ENCODE measurements at regions not wholly inside any gene's neighbourhood (a gene's known extent, or its start where the extent isn't known, plus 50 kb on each side); places are given as distances from the start of the nearest gene placed in this dataset.

DNA sequence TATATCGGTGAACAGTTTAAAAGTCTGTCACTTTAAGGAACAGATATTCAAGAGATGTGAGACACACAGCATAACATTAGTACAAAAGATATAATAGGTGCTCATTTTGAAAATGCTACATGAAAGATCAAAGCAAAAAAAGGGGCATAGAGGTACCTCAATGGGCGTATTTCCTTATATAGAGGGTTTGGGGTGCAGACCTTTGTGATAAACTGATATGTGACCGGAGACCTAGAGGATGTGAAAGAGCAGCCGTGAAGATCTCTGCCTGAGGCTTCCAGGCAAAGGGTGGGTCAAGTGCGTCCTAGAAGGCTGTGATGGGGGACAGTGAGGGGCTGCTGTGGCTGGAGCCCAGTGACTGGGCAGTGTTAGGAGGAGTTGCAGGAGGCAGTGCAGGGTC, 551.4 kb downstream of the ETS1 start:
- DNase-seq (ENCODE audit: low spot score) = no peak

DNA sequence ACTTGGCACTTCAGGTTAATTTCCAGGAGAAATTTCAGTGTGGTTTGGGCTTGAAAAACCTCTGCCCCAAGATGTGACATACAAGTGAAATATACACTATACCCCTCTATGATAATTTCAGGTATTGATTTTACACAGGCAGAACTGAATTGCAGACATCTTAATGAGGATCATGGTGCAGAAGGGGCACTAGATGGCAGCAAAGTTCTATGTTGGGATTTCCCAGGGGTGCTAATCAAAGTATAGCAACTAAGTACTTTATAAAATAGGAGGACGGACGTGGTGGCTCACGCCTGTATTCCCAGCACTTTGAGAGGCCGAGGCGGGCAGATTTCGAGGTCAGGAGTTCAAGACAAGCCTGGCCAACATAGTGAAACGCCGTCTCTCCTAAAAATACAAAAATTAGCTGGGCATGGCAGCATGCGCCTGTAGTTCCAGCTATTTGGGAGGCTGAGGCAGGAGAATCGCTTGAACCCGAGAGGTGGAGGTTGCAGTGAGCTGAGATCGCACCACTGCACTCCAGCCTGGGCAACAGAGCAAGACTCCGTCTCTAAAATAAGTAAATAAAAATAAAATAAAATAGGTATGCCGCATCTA, 555.7 kb downstream of the ETS1 start:
- DNase-seq (ENCODE audit: low spot score) = peak; percentile 60

DNA sequence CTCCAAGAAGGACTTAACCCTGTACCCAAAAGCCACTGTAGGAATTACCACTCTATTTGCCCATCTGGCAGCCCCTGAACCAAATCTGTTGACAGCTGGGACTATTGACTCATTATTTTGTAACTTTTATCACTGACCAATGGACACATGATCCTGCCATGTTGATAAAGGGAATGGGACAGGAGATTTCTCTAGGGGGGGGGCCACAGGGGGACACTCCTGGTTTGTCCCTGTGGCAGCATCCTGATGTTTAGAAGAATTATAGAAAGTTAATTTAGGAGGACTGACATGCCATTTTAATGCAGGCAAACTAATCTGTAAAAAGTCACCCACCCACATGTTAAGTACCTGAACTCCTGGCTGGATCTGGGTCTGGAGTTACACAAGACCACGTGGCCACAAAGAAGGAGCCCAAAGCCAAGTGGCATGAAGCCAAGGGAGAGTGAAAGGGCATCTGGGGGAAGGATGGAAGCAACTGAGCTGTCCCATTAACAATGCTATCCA, 558.1 kb downstream of the ETS1 start:
- DNase-seq (ENCODE audit: low spot score) = no peak

DNA sequence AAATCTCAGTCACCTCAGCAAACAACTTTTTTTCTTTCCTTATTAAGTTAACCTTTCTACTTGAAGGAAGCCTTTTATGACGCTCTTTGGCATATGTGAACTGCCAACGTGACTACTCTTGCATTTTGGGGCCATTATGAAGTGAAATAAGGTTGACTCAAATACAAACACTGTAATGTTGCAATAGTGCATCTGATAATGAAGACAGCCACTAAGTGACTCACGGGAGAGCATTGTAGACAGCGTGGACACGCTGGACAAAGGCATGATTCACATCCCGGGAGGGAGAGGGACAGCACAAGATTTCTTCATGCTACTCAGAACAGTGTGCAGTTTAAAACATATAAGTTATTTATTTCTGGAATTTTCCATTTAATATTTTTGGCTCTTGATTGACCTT, 560.8 kb downstream of the ETS1 start:
- DNase-seq (ENCODE audit: low spot score) = peak; percentile 91

DNA sequence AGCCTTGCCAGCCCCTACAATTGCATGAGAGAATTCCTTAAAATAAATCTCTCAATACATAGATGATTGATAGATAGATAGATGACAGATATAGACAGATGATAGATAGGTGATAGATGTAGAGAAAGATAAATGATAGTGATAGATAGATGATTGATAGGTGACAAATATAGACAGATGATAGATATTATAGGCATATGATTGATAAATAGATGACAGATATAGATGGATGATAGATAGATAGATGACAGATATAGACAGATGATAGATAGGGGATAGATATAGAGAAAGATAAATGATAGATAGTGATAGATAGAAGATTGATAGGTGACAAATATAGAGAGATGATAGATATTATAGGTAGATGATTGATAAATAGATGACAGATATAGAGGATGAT, 564.6 kb downstream of the ETS1 start:
- DNase-seq (ENCODE audit: low spot score) = no peak

DNA sequence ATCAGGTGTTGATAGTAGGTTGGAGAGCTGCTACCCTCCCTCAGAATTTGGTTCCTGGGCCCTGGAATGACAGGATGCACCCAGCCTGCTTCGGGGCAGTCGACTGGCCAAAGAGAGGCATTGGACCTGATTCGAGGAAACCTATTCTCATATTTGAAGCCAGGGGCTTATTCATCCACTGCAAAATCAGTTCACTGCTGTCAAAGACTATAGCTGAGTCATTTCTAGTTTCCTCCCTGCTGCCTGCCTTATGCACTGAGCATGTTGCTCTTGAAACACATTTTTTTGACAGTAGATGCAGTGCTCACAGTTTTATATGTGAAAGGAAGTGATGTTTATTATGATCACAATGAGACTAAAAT, 565.4 kb downstream of the ETS1 start:
- peak; percentile 53 for DNase-seq (ENCODE audit: low spot score)

DNA sequence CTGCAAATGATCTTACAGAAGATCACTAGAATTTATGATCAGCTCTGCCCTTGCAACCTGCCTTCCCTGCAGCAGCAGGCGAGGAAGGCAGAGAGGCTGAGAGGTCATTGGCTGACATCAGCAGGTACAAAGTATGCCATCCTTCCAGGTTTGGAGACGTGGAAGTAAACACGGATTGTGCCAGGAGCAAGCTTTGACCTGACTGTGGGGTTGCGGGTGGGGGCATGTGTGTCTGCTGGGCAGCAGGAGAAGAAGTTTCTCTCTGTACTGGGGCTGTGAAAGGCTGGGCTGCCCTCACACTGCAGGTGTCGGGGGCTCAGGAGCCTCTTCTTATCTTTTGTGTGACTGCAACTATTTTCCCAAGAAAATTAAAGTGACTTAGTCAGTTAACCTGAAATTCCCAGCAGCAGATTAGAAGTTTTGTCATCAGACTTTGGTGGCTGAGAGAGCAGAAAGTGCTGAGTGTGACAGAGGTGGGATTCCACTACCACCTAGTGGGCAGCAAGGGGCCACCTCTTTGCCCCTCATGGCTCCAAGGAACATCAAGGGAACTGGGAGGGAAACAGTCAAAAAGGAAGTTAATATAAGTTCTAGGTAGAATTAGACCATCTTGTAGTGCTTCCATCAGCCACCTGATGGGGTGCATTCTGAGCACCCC, 565.9 kb downstream of the ETS1 start:
- peak; percentile 35 for DNase-seq (ENCODE audit: low spot score)

DNA sequence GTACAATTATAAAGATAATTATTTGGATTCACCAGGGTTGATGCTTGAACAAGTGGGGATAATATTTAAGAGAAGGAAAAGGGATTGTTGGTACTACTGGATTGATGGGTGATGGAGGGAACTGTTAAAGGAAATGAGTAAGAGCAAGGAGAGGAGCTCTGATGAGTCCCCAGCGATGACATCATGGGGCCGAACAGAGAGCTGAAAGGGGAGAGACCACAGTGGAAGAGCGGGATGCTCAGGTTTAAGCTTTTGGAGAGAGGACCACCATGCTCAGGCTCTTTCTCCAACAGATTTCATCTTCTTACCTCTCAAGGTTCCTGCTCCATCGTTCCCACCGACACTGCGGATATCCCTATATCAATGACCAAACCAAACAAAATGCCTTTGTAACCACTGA, 568.7 kb downstream of the ETS1 start:
- no peak for DNase-seq (ENCODE audit: low spot score)

DNA sequence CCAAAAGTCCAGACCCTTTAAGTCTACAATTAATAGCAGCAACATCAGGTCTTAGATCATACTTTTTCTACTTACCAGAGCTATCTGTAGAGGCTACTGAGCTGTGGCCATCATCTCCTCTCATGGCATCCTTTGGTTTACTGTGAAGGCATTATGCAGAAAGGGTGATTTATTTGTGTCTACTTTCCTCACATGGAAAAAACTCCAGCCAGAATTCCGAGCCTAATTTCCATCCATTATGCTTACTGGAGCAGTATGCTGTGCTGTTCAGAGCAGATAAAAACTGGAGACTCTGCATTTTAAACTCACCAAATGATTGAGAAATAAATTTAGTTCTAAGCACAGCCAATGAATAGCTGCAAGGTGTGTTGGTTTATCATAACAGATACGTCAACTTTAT, 581.8 kb downstream of the ETS1 start:
- DNase-seq (ENCODE audit: low spot score) = no peak

DNA sequence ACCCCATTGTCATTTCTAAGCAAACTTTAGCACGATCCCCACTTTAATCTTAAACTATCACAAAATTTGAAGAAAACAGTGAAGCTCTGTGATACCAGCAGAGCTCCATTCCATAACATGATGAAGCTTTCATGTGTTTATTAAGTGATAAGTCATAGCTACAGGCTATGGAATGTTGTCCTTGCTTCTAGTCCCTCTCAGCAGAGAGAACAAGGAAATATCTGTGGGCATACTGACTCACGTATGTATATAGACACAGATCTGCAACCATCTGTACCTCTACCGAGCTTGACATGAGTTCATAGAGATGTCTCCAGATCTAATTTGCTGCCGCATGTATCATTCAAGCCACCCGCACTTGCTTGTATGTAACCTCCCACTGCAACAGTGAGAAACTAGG, 588.9 kb downstream of the ETS1 start:
- no peak for DNase-seq (ENCODE audit: low spot score)

DNA sequence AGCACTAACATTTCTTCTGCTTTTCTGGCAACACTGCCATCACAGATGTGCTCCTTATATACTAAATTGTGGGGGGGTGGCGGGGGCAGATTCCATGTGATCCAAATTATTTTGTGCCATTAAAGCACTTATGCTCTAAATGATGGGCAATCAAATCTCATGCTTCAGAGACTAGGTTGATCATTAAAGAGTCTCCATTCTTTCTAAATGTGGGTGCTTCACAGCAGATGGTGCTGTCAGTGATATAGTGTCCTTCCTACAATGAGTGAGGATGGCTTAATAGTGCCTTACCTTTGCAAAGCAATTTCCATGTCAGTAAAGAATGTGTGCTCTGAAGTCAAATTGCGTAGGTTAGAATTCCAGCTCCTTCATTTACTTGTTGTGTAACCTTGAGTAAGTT, 589.8 kb downstream of the ETS1 start:
- no peak for DNase-seq (ENCODE audit: low spot score)

DNA sequence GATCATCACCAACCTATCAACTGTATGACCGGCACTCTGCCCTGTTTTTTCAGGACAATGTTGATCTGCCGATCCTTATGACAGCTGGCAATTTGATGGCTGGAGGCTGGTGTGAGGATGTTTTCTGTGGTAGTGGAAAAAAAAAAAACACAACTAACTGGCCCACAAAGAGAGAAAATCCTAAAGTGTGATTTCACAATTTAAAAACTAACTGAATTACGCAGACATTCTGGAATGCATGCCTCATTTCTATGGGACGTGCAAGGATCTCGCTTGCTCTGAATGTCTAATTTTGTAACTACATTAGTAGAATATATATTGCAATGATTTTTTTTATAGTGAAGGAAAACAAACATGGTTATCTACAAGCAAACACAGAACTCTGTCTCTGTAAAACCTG, 590.5 kb downstream of the ETS1 start:
- peak; percentile 51 for DNase-seq (ENCODE audit: low spot score)

DNA sequence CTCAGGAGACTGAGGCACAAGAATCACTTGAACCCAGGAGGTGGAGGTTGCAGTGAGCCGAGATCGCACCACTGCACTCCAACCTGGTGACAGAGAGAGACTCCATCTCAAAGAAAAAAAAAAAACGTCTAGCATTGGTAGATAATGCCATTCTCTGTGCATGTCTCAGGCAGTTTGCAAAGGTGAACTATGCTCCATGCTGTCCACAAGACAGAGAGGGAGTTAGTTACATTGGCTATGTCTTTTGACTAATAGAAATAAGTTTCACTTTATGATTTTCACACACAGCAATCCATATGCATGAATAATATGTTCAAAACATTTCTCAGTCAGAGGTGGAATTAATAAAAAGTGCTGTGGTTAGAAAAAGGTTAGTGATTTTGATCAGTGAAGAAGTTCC, 591.4 kb downstream of the ETS1 start:
- no peak for DNase-seq (ENCODE audit: low spot score)

DNA sequence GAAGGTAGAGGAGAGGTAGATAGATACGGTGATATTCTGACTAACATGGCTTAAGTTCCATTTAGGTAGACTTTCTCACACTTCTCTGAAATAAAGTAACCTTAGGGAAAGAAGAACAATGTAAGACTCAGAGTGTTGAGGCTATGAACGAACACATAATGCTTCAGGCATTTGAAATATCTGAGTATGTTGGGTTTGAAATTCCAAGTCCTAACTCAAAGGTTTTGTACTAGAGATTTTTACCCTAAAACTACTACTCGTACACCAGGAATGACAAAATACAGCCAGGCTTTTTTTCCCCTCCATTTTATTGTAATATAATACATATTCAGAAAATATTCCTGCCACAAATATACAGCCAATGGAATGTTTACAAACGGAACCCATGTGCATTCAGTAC, 592.6 kb downstream of the ETS1 start:
- peak; percentile 80 for DNase-seq (ENCODE audit: low spot score)

DNA sequence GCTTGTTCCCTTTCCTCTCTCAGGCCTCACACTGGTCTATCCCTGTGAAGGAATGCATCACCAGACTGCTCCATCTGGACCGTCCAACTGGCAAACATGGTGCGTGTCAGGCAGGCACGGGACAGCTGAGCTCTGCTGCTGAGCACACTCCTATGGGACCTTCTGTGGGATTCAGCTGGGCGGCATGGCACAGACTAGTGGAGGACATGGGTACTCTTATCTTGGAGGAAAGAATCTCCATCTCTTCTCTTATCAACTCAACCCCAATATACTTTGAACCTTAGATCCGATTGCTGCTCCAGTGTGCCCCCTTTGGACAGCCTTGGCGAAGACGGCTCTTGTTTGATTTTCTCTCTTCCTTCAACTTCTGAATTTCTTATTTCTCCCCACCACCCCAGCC, 593.6 kb downstream of the ETS1 start:
- DNase-seq (ENCODE audit: low spot score) = no peak

DNA sequence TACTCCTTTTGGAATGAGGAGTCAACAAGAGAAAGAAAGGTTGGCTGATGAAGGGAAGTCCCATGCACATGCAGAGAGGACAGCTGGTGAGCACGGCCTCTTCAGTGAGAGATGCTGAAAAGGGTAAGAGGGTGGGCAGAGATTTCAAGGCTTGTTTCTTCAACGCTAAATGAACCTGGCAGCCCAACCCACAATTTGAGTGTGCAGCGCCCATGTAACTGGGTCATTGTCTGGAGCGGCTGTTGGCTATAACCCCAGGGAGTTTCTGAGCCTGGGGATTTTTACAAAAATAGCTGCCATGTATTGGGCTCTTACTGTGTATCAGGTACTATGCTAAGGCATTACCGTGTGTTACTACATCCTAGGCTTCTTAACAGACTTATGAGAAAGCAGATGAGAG, 594.1 kb downstream of the ETS1 start:
- no peak for DNase-seq (ENCODE audit: low spot score)

DNA sequence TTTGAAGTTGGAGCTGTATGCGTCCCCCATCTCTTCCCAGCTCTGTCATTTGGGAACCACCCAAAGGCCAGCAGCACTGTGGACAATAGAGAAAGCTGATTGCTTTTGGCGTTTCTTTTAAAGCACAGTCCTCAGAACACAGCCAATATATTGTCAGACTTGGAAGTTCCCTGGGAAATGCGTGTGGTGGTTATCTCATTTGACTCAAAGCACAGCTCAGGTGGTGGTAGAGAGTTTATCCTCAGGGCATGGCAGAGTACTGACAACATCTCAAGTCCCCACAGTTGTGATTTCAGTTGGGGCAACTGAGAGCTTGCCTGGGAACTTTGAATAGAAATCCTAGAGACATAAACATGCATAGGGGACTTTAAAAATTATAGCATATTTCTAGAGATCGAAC, 601.3 kb downstream of the ETS1 start:
- DNase-seq (ENCODE audit: low spot score) = no peak

DNA sequence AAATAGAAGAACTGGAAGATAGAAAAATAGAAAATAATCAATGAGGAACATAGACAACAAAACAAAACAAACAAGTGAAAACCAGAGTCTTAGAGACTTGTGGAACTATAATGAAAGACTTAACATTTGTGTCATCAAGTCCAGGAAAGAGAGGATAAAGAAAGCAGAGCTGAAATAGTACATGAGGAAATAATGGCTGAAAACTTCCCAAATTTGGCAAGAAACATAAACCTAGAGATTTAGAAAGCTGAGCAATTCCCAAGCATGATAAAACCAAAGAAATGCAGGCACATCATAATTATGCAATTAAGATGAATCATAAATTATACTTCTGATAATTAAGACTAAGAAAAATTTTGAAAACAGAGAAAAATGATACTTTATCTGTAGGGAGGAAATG, 614.5 kb downstream of the ETS1 start:
- no peak for DNase-seq (ENCODE audit: low spot score)

DNA sequence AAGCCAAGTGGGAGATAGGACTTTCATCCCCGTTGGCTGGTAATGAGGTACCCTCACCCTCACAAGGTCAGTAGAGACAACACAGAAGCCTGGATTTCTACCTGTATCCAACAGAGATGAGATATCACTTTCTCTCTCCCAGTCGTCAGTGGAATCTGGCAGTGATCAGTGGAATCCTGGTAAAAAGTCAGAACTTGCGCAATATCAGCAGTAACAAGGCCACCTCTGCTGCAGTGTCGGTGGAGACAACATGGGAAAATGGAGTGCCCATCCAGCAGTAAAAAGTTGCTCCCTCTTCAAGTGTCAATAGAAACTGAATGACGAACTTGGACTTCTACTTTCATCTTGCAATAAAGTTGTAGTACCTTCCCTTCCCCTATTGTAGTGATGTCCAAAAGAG, 615.9 kb downstream of the ETS1 start:
- DNase-seq (ENCODE audit: low spot score) = no peak

DNA sequence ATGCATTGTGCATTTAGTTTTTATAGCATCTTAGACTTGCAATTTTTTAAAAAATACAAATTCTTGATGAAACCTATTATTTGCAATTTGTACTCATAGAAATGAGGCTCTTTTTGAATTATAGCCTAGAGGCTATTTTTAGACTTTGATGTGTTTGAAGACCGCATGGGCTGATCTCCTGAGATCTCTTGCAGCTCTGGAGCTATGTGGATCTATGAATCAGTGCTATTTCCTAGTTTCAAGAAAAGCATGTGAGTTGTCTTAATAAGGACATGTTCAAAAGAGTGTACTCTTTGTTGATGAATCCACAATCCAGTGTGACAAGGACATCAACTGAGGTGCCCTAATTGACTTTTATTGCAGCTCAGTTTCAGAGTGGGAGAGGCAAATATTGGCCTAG, 620.5 kb downstream of the ETS1 start:
- DNase-seq (ENCODE audit: low spot score) = no peak

DNA sequence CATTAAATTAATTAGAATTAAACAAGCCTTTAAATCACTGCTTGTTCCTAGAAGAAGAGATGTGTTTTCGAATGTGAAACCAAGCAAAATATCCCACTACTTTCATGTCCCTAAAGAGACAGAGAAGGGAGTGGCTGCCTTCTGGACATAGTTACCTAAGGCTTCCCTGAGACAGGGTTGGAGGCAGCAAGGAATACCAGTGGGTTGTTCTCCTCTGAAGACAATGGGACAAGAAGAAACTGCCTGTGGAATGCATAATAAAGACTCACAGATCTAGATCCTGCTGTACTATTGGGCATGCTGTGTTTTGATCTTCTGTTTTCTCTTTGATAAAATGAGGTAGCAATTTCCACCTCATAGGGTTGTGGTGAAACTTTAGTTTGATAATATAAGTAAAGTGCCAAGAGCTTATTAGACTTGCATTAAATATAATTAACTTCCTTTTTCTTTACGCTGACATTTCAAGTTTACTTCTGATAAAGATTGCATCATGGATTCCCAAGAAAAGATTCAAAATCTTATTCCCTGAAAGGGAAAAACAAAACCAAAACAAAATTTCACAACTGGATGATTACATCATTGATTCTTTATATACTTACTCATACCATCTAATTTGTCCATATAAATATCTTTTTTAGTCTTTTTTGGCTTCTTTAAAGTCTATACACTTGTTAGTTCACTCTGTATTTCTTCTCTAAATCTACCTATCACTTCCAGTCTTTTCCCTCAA, 621.3 kb downstream of the ETS1 start:
- peak; percentile 6 for DNase-seq (ENCODE audit: low spot score)

DNA sequence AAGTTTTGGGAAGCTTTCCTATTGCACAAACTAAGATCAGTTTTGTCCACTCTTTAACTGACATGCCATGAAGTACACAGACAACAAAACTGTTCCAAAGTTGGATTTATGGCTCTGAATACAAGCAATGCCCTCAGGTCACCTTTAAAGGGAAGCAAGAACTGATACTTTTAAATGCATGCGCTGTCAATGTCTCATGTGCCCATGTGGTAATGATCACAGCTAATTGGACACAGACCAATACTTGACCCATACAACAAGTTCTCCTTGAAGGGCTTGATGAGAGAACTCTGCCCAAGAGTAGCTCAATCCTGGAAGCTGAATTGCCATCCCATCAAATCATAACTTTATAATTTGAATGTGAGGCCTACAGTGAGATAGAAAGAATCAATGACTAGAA, 624.9 kb downstream of the ETS1 start:
- DNase-seq (ENCODE audit: low spot score) = no peak

DNA sequence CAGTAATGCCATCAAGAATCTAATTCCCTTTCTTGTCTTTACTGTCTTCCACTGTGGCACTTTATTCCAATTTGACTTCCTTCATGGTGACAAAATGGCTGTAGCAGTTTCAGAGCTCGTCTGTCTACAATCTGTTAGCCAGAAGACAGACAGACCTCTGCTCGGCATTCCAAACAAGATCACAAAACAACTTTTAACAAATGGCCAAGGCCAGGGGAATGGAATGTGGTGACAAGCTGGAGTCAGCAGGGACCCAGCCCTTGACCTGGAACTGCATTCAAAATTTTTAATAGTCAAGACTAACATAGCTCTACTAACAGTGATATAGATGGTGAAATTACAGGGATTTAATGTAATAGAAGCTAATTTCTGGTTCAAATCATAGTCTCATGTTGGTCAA, 637.2 kb downstream of the ETS1 start:
- no peak for DNase-seq (ENCODE audit: low spot score)

DNA sequence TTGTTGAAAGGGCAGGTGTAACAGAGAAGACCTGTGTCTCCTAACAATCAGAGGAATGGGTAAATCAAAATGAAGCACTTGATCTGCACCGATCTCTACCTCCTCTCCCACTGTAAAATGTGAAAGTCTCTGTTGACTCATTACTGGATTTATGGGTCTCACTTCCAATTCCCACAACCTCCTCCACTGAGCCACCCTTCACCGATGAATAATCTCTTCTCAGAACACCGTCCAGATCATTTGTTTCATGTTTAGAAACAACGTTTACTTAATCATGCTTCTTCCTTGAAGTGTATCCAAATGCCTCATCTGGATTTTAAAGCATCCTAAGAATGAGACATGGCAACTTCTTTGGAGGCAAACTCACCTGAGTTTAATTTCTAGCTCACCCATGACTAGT, 643.6 kb downstream of the ETS1 start:
- DNase-seq (ENCODE audit: low spot score) = no peak
